ENCODE measurements at regions not wholly inside any gene's neighbourhood (a gene's known extent, or its start where the extent isn't known, plus 50 kb on each side); places are given as distances from the start of the nearest gene placed in this dataset.

DNA sequence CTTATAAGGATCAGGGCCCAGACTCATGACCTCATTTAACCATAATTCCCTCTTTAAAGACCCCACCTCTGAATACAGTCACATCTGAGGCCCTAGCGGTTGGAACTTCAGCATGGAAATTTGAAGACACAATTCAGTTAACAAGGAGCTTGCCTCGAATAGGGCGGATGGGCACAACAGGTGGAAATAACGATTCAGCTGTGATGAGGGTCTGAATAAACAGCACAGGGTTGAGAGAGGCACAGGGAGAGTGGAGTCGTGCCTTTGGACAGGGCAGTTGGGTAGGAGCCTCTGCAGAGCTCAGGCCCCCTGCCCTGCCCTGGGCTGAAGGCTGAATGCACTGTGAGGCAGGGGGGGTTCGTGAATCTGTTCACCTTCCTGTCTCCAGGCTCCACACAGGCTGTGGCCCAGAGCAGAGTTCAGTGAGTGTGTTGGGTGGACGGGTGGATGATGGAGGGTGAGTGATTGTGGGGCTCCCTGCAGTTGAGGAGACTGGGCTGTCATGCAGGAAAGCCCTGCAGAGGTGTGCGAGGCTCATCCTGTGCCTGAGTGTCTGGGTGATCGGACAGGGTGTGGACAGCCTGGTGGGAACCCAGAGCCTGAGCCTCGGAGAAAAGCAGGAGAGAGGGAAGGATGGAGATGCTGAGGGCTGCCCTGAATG, 243.1 kb downstream of the FOXD2 start:
- TF ChIP-seq POLR2A (IDR thresholded peaks at IDR 0.05; ENCODE audit: low read length) = no peak
- no peak for TF ChIP-seq GATA1 (IDR thresholded peaks at IDR 0.05; ENCODE audit: low read depth, low read length)
